ENCODE measurements at regions not wholly inside any gene's neighbourhood (a gene's known extent, or its start where the extent isn't known, plus 50 kb on each side); places are given as distances from the start of the nearest gene placed in this dataset.

DNA sequence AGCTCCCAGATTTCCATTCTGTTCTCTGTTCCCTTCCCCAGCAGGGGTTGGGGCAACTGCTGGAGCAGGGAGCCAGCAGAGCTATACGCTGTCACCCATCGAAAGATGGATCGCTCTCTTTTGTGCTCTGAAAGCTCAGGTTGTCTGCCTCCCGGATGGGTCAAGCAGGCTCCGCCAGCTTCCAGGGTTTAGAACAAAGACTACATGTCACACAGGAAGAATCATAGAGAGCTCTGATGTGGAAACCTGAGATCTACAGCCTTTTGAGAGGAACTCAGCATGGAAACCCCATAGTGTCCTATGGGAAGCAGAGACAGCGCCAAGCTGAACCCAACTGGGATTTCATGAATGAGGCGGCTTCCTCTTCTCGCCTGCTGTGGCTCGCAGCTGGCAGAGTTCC lies 205.4 kb downstream of the HS3ST1 start:
- no peak overlapping the region for H2AFZ ChIP-seq
- no peak for DNase-seq
- intact Hi-C loops (cut with micrococcal nuclease; ENCODE audit: unreplicated experiment): no loop called here
- no peaks in the 10 kb centered on the region for H3F3A ChIP-seq (ENCODE audit: insufficient read depth, low read depth)
- no TSS peak for BruUV-seq (replicated peaks)
- H3K4me3 ChIP-seq: no peak overlapping the region
- H3K9me3 ChIP-seq (ENCODE audit: insufficient read depth, low read depth): no peaks in the 10 kb centered on the region
- H4K20me1 ChIP-seq (ENCODE audit: insufficient read depth): no peaks in the 10 kb centered on the region
- POLR2A ChIA-PET (ENCODE audit: unreplicated experiment): no interaction called here
- H3K36me3 ChIP-seq (ENCODE audit: low read depth): no peaks in the 10 kb centered on the region
- CTCF ChIA-PET: no interaction called here
- no peaks in the 10 kb centered on the region for H3K27me3 ChIP-seq (ENCODE audit: insufficient read depth, low read depth)
- H3K4me2 ChIP-seq: no peak overlapping the region
- no peaks in the 10 kb centered on the region for H3K4me1 ChIP-seq (replicated peaks; ENCODE audit: insufficient read depth)
- H3K27ac ChIP-seq: no peak overlapping the region
- no peaks in the 10 kb centered on the region for H3K9me2 ChIP-seq (ENCODE audit: insufficient read depth)
- TF ChIP-seq EZH2 (IDR thresholded peaks at IDR 0.05; ENCODE audit: low read depth): no peak
- no peaks in the 10 kb centered on the region for H3K79me2 ChIP-seq (ENCODE audit: low read depth)

DNA sequence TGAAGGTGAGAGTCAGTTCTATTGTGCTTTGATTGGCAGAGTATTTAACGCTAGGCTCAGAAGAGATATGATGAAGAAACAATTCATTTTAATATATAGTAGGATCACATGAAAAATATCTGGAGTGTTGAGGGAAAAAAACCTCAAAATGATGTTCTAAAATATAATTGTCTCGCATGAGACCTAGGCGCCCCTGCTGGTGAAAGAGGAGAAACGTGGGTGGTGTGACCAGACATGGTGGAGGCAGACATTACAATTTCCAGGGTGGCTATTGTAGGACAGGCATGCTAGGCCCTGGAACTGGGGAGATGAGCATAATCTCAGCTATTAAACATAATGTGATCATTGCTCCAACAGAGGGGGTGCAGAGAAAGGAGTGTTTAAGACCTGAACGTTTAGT lies 210.0 kb downstream of the HS3ST1 start:
- H3K4me1 ChIP-seq (replicated peaks; ENCODE audit: insufficient read depth): no peaks in the 10 kb centered on the region
- no peaks in the 10 kb centered on the region for H3K79me2 ChIP-seq (ENCODE audit: low read depth)
- no peak overlapping the region for H2AFZ ChIP-seq
- no TSS peak for BruUV-seq (replicated peaks)
- intact Hi-C loops (cut with micrococcal nuclease; ENCODE audit: unreplicated experiment): no loop called here
- no peaks in the 10 kb centered on the region for H3K9me3 ChIP-seq (ENCODE audit: insufficient read depth, low read depth)
- no peaks in the 10 kb centered on the region for H3K27me3 ChIP-seq (ENCODE audit: insufficient read depth, low read depth)
- H3F3A ChIP-seq (ENCODE audit: insufficient read depth, low read depth): no peaks in the 10 kb centered on the region
- ChIA-PET CTCF (interaction anchor here (0.5 kb wide), 1 partner anchor 25 kb away, joined by 3 read pairs; no protein-coding TSS in a partner anchor), POLR2A (ENCODE audit: unreplicated experiment) (no interaction called here)
- TF ChIP-seq, protein P1, sequence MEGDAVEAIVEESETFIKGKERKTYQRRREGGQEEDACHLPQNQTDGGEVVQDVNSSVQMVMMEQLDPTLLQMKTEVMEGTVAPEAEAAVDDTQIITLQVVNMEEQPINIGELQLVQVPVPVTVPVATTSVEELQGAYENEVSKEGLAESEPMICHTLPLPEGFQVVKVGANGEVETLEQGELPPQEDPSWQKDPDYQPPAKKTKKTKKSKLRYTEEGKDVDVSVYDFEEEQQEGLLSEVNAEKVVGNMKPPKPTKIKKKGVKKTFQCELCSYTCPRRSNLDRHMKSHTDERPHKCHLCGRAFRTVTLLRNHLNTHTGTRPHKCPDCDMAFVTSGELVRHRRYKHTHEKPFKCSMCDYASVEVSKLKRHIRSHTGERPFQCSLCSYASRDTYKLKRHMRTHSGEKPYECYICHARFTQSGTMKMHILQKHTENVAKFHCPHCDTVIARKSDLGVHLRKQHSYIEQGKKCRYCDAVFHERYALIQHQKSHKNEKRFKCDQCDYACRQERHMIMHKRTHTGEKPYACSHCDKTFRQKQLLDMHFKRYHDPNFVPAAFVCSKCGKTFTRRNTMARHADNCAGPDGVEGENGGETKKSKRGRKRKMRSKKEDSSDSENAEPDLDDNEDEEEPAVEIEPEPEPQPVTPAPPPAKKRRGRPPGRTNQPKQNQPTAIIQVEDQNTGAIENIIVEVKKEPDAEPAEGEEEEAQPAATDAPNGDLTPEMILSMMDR (conservative IDR thresholded peaks at IDR 0.05): peak; percentile 51
- TF ChIP-seq EZH2 (IDR thresholded peaks at IDR 0.05; ENCODE audit: low read depth): no peak
- H3K9me2 ChIP-seq (ENCODE audit: insufficient read depth): no peaks in the 10 kb centered on the region
- H3K4me2 ChIP-seq: no peak overlapping the region
- DNase-seq: no peak
- no peak overlapping the region for H3K4me3 ChIP-seq
- no peak overlapping the region for H3K27ac ChIP-seq
- H3K36me3 ChIP-seq (ENCODE audit: low read depth): no peaks in the 10 kb centered on the region
- H4K20me1 ChIP-seq (ENCODE audit: insufficient read depth): no peaks in the 10 kb centered on the region

DNA sequence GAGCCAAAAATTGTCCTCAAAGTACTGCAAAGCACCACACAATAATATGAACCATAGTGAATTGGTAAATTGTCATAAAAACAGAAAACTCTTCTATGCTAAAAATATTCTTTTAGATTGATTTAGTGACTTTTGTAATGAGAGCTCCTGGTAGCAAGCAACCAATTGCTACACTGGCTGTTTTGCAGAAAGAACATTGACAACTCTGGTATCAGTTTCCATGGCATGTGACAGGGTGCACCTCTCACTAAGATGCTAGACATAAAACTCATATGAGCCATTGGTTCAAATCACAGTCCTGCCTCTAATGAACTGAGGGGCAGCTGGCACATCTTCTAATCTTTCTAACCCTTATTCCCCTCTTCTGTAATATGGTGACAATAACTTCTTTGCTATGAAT lies 212.2 kb downstream of the HS3ST1 start:
- no peaks in the 10 kb centered on the region for H3K9me2 ChIP-seq (ENCODE audit: insufficient read depth)
- no peaks in the 10 kb centered on the region for H4K20me1 ChIP-seq (ENCODE audit: insufficient read depth)
- no peak overlapping the region for H3K4me2 ChIP-seq
- no peak overlapping the region for H2AFZ ChIP-seq
- POLR2A ChIA-PET (ENCODE audit: unreplicated experiment): no interaction called here
- no peaks in the 10 kb centered on the region for H3K27me3 ChIP-seq (ENCODE audit: insufficient read depth, low read depth)
- no peak overlapping the region for H3K27ac ChIP-seq
- H3K4me1 ChIP-seq (replicated peaks; ENCODE audit: insufficient read depth): no peaks in the 10 kb centered on the region
- no TSS peak for BruUV-seq (replicated peaks)
- H3K4me3 ChIP-seq: no peak overlapping the region
- TF ChIP-seq, protein P1 (conservative IDR thresholded peaks at IDR 0.05): no peak
- no peak for TF ChIP-seq EZH2 (IDR thresholded peaks at IDR 0.05; ENCODE audit: low read depth)
- H3K36me3 ChIP-seq (ENCODE audit: low read depth): no peaks in the 10 kb centered on the region
- no peak for DNase-seq
- CTCF ChIA-PET: no interaction called here
- intact Hi-C loops (cut with micrococcal nuclease; ENCODE audit: unreplicated experiment): no loop called here
- no peaks in the 10 kb centered on the region for H3K9me3 ChIP-seq (ENCODE audit: insufficient read depth, low read depth)
- no peaks in the 10 kb centered on the region for H3K79me2 ChIP-seq (ENCODE audit: low read depth)
- H3F3A ChIP-seq (ENCODE audit: insufficient read depth, low read depth): no peaks in the 10 kb centered on the region

DNA sequence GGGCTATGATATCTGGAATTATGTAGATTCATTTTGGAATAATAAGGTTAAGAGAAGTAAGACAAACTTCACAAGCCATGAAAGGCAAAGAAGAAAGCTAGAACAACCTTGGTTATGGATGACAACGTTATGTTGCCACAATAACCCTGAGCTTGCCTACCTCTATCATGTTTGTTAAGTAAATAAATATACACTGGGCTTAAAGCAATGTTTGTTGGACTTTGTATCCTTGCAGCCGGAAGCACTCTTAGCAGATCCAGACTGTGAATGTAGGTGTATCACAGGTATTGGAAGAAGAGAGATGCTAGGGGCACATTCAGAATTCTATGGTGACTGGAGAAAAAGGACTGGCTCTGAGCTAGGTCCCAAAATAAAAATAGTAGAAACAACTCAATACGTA lies 214.4 kb downstream of the HS3ST1 start:
- H2AFZ ChIP-seq: no peak overlapping the region
- no peak for DNase-seq
- no peaks in the 10 kb centered on the region for H3K36me3 ChIP-seq (ENCODE audit: low read depth)
- no peak overlapping the region for H3K4me2 ChIP-seq
- intact Hi-C loops (cut with micrococcal nuclease; ENCODE audit: unreplicated experiment): no loop called here
- H3K4me1 ChIP-seq (replicated peaks; ENCODE audit: insufficient read depth): no peaks in the 10 kb centered on the region
- H3K9me3 ChIP-seq (ENCODE audit: insufficient read depth, low read depth): no peaks in the 10 kb centered on the region
- POLR2A ChIA-PET (ENCODE audit: unreplicated experiment): no interaction called here
- H3F3A ChIP-seq (ENCODE audit: insufficient read depth, low read depth): no peaks in the 10 kb centered on the region
- no peak overlapping the region for H3K4me3 ChIP-seq
- no peak for TF ChIP-seq EZH2 (IDR thresholded peaks at IDR 0.05; ENCODE audit: low read depth)
- TF ChIP-seq, protein P1 (conservative IDR thresholded peaks at IDR 0.05): no peak
- H3K9me2 ChIP-seq (ENCODE audit: insufficient read depth): no peaks in the 10 kb centered on the region
- no peaks in the 10 kb centered on the region for H4K20me1 ChIP-seq (ENCODE audit: insufficient read depth)
- CTCF ChIA-PET: no interaction called here
- H3K27me3 ChIP-seq (ENCODE audit: insufficient read depth, low read depth): no peaks in the 10 kb centered on the region
- no TSS peak for BruUV-seq (replicated peaks)
- no peak overlapping the region for H3K27ac ChIP-seq
- no peaks in the 10 kb centered on the region for H3K79me2 ChIP-seq (ENCODE audit: low read depth)
